ENCODE measurements at regions not wholly inside any gene's neighbourhood (a gene's known extent, or its start where the extent isn't known, plus 50 kb on each side); places are given as distances from the start of the nearest gene placed in this dataset.

DNA sequence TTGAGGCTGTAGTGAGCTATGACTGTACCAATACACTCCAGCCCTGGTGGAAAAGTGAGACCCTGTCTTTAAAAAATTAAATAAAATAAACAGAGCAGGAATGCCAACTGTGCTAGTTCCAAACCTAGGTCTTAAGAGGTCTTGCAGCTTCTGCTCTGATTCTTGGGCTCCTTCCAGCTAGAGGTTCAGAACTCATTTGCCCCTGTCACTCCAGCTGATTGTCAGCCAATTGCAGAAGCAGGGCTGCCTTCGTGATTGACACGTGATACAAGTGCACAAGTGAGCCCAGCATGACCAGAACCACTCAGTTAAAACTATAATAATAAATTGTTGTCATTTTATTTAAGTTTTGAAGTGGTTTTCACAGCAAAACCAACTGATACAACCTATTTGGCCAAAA lies 298.4 kb downstream of the USP25 start:
- no peak for DNase-seq (ENCODE audit: low spot score)
- TF ChIP-seq, protein P1, sequence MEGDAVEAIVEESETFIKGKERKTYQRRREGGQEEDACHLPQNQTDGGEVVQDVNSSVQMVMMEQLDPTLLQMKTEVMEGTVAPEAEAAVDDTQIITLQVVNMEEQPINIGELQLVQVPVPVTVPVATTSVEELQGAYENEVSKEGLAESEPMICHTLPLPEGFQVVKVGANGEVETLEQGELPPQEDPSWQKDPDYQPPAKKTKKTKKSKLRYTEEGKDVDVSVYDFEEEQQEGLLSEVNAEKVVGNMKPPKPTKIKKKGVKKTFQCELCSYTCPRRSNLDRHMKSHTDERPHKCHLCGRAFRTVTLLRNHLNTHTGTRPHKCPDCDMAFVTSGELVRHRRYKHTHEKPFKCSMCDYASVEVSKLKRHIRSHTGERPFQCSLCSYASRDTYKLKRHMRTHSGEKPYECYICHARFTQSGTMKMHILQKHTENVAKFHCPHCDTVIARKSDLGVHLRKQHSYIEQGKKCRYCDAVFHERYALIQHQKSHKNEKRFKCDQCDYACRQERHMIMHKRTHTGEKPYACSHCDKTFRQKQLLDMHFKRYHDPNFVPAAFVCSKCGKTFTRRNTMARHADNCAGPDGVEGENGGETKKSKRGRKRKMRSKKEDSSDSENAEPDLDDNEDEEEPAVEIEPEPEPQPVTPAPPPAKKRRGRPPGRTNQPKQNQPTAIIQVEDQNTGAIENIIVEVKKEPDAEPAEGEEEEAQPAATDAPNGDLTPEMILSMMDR (IDR thresholded peaks at IDR 0.05; ENCODE audit: extremely low read depth, insufficient read depth, missing control alignments), result no peak
- in situ Hi-C loops (cut with MboI; ENCODE audit: low pct_unique_long_range_greater_than_20kb, low sequenced_read_pairs, unreplicated experiment), result no loop called here

DNA sequence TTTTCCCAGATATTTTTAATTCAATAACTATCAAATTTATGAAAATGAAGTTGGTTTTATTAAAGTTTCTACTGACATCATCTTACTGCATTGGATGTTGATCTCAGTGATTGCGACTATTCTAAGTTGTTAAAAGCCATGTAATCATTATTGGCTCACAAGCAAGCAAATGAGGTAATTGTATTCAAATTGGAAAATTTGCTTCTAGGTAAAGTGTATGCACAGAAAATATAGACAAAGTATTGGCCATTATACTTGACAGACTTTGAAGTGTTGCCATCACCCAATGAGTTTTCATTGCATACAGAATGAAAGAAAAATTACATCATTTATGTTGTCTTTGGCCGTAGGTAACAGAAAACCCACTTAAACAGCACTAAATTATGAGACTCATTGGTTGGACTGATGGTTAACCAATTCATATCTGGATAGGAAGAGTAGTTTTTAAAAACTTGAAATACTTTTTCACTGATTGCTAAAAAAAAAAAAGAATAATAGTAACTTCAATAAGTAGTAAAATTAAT lies 299.2 kb downstream of the USP25 start:
- in situ Hi-C loops (cut with MboI; ENCODE audit: low pct_unique_long_range_greater_than_20kb, low sequenced_read_pairs, unreplicated experiment), result no loop called here
- no peak for DNase-seq (ENCODE audit: low spot score)
- TF ChIP-seq, protein P1 (IDR thresholded peaks at IDR 0.05; ENCODE audit: extremely low read depth, insufficient read depth, missing control alignments), result no peak

GRCh38 chr21:16033193-16033592 lies 303.4 kb downstream of the USP25 start:
- no peak for DNase-seq (ENCODE audit: low spot score)
- TF ChIP-seq, protein P1 (IDR thresholded peaks at IDR 0.05; ENCODE audit: extremely low read depth, insufficient read depth, missing control alignments), result no peak
- in situ Hi-C loops (cut with MboI; ENCODE audit: low pct_unique_long_range_greater_than_20kb, low sequenced_read_pairs, unreplicated experiment), result no loop called here

GRCh38 chr21:16034446-16035190 lies 304.8 kb downstream of the USP25 start:
- no peak for DNase-seq (ENCODE audit: low spot score)
- TF ChIP-seq, protein P1 (IDR thresholded peaks at IDR 0.05; ENCODE audit: extremely low read depth, insufficient read depth, missing control alignments), result no peak
- in situ Hi-C loops (cut with MboI; ENCODE audit: low pct_unique_long_range_greater_than_20kb, low sequenced_read_pairs, unreplicated experiment), result no loop called here

- in situ Hi-C loops (cut with MboI; ENCODE audit: low pct_unique_long_range_greater_than_20kb, low sequenced_read_pairs, unreplicated experiment), result no loop called here
- DNase-seq (ENCODE audit: low spot score), result no peak
- TF ChIP-seq, protein P1 (IDR thresholded peaks at IDR 0.05; ENCODE audit: extremely low read depth, insufficient read depth, missing control alignments), result no peak
These were observed 307.7 kb downstream of the USP25 start for GRCh38 chr21:16037421-16037955.

GRCh38 chr21:16040601-16041000 lies 310.8 kb downstream of the USP25 start:
- in situ Hi-C loops (cut with MboI; ENCODE audit: low pct_unique_long_range_greater_than_20kb, low sequenced_read_pairs, unreplicated experiment), result no loop called here
- no peak for DNase-seq (ENCODE audit: low spot score)
- TF ChIP-seq, protein P1 (IDR thresholded peaks at IDR 0.05; ENCODE audit: extremely low read depth, insufficient read depth, missing control alignments), result no peak
